ENCODE measurements at regions not wholly inside any gene's neighbourhood (a gene's known extent, or its start where the extent isn't known, plus 50 kb on each side); places are given as distances from the start of the nearest gene placed in this dataset.
"Not testable (repeated sequence)": the region's sequence is repeated elsewhere in the genome, so short reads cannot be mapped to it uniquely, and the experiment has no call there.

- not testable (repeated sequence) for H3K4me3 ChIP-seq, H3K36me3 ChIP-seq, DNase-seq, H3K27me3 ChIP-seq, H3K9me3 ChIP-seq
These were observed 76.9 kb upstream of the AMN1 start for GRCh38 chr12:31805681-31806080.

DNA sequence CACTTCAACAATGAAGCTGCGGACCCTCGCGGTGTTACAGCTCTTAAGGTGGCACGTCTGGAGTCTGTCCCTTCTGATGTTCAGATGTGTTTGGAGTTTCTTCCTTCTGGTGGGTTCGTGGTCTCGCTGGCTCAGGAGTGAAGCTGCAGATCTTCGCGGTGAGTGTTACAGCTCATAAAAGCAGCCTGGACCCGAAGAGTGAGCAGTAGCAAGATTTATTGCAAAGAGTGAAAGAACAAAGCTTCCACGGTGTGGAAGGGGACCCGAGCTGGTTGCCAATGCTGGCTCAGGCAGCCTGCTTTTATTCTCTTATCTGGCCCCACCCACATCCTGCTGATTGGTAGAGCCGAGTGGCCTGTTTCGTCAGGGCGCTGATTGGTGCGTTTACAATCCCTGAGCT lies 75.9 kb upstream of the AMN1 start:
- H3K9me3 ChIP-seq, H3K4me3 ChIP-seq, H3K36me3 ChIP-seq, DNase-seq, H3K27me3 ChIP-seq: not testable (repeated sequence)

GRCh38 chr12:31804185-31804504 lies 75.3 kb upstream of the AMN1 start:
- no peaks in the 10 kb centered on the region for H3K36me3 ChIP-seq
- no peaks in the 10 kb centered on the region for H3K27me3 ChIP-seq
- DNase-seq = no peak
- no peak overlapping the region for H3K4me3 ChIP-seq
- H3K9me3 ChIP-seq = no peaks in the 10 kb centered on the region

DNA sequence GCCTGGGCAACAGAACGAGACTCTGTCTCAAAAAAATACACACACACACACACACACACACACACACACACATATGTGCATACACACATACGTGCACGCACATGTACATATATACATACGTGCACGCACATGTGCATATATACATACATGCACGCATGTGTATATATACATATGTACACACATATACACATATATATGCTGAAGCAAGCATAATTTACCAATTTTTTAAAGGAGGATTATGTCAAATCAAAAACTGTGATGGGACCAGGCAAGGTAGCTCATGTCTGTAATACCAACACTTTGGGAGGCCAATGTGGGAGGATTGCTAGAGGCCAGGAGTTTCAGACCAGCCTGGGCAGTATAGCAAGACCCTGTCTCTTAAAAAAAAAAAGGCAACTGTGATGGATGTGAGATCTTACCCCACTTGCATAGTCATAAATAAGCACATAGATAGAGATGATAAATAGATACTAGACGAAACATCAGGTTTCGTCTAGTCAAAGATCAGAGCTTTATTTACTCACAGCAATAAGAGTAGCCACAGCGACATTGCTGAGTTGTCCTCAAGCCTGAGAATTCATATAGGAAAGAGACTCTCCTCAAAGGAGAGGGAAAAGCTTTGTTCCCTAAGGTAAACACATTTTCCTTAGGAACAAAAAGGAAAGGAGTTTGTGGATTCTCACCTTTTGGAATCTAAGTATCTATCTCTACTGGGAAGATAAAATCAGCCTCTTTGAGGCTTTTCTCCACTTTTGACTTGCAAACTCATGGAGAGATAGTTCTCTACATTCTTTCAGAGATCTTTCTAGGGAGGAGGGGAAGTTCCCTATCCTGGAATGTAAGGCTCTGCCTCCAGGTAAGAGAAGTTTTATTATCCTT lies 74.7 kb upstream of the AMN1 start:
- no peaks in the 10 kb centered on the region for H3K27me3 ChIP-seq
- H3K9me3 ChIP-seq = no peaks in the 10 kb centered on the region
- H3K4me3 ChIP-seq = no peak overlapping the region
- no peak for DNase-seq
- H3K36me3 ChIP-seq = no peaks in the 10 kb centered on the region

- no peaks in the 10 kb centered on the region for H3K9me3 ChIP-seq
- no peaks in the 10 kb centered on the region for H3K27me3 ChIP-seq
- DNase-seq = no peak
- H3K4me3 ChIP-seq = no peak overlapping the region
- no peaks in the 10 kb centered on the region for H3K36me3 ChIP-seq
These were observed 73.1 kb upstream of the AMN1 start for GRCh38 chr12:31801872-31802271.

- no peaks in the 10 kb centered on the region for H3K9me3 ChIP-seq
- H3K36me3 ChIP-seq = no peaks in the 10 kb centered on the region
- no peak for DNase-seq
- H3K27me3 ChIP-seq = no peaks in the 10 kb centered on the region
- H3K4me3 ChIP-seq = no peak overlapping the region
These were observed 68.5 kb upstream of the AMN1 start for GRCh38 chr12:31797230-31797872.

DNA sequence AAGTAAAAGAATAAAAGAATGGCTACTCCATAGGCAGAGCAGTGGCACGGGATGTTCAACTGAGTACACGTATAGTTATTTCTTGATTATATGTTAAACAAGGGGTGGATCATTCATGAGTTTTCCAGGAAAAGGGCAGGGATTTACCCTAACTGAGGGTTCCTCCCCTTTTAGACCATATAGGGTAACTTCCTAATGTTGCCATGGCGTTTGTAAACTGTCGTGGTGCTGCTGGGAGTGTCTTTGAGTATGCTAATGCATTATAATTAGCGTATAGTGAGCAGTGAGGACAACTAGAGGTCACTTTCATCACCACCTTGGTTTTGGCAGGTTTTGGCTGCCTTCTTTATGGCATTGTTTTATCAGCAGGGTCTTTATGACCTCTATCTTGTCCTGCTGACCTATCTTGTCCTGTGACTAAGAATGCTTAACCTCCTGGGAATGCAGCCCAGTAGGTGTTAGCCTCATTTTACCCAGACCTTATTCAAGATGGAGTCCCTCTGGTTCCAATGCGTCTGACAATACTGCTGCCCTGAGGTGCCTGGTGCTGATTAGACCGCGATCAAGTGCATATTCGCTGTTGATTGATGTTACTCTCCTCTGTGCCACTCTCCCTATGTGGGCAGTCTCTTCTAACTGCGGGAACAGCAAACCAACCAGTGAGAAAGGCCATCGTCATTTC lies 67.6 kb upstream of the AMN1 start:
- no peak for DNase-seq
- Histone ChIP-seq H3K36me3 (no peaks in the 10 kb centered on the region), H3K27me3 (no peaks in the 10 kb centered on the region), H3K9me3 (no peaks in the 10 kb centered on the region), H3K4me3 (no peak overlapping the region)

- Histone ChIP-seq H3K27me3 (no peaks in the 10 kb centered on the region), H3K4me3 (no peak overlapping the region), H3K36me3 (no peaks in the 10 kb centered on the region), H3K9me3 (no peaks in the 10 kb centered on the region)
- no peak for DNase-seq
These were observed 65.9 kb upstream of the AMN1 start for GRCh38 chr12:31794745-31795144.

- not testable (repeated sequence) for H3K36me3 ChIP-seq, H3K9me3 ChIP-seq, H3K4me3 ChIP-seq, DNase-seq, H3K27me3 ChIP-seq
These were observed 62.4 kb upstream of the AMN1 start for GRCh38 chr12:31791265-31791664.

GRCh38 chr12:31790759-31791158 lies 61.9 kb upstream of the AMN1 start:
- Histone ChIP-seq H3K27me3 (no peaks in the 10 kb centered on the region), H3K4me3 (no peak overlapping the region), H3K9me3 (no peaks in the 10 kb centered on the region), H3K36me3 (no peaks in the 10 kb centered on the region)
- DNase-seq = no peak

DNA sequence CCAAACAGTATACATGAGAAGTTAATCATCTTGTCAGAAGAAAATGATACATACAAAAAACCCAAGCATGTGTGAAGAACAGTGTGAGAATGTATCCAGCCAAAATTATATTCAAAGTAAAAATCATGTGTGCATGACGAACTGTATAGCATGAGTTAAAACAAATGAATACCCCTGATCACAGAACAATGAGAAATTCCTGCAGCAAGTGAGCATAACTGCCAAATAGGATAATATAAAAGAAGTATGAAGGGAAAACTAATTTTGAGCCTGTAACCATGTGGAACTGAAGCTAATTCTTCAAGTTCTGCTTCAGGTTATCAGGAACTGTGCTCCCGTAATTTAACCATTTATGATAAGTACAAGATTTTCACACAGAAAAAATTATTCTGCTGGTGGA lies 56.5 kb upstream of the AMN1 start:
- DNase-seq = no peak
- Histone ChIP-seq H3K27me3 (no peaks in the 10 kb centered on the region), H3K4me3 (no peak overlapping the region), H3K9me3 (peaks cover 5% of the 10 kb centered on the region; the same call in 1 of the 2 replicates), H3K36me3 (no peaks in the 10 kb centered on the region)

- DNase-seq = no peak
- H3K27me3 ChIP-seq = no peaks in the 10 kb centered on the region
These were observed 55.3 kb upstream of the AMN1 start for GRCh38 chr12:31783996-31784645.

GRCh38 chr12:31783556-31783955 lies 54.7 kb upstream of the AMN1 start:
- H3K9me3 ChIP-seq = peaks cover 5% of the 10 kb centered on the region; the same call in 1 of the 2 replicates
- H3K27me3 ChIP-seq = no peaks in the 10 kb centered on the region
- H3K36me3 ChIP-seq = no peaks in the 10 kb centered on the region
- no peak overlapping the region for H3K4me3 ChIP-seq
- no peak for DNase-seq

More at GRCh38 chr12:31783996-31784645, 55.3 kb upstream of the AMN1 start:
- peaks cover 5% of the 10 kb centered on the region; the same call in 1 of the 2 replicates for H3K9me3 ChIP-seq
- no peaks in the 10 kb centered on the region for H3K36me3 ChIP-seq
- no peak overlapping the region for H3K4me3 ChIP-seq

DNA sequence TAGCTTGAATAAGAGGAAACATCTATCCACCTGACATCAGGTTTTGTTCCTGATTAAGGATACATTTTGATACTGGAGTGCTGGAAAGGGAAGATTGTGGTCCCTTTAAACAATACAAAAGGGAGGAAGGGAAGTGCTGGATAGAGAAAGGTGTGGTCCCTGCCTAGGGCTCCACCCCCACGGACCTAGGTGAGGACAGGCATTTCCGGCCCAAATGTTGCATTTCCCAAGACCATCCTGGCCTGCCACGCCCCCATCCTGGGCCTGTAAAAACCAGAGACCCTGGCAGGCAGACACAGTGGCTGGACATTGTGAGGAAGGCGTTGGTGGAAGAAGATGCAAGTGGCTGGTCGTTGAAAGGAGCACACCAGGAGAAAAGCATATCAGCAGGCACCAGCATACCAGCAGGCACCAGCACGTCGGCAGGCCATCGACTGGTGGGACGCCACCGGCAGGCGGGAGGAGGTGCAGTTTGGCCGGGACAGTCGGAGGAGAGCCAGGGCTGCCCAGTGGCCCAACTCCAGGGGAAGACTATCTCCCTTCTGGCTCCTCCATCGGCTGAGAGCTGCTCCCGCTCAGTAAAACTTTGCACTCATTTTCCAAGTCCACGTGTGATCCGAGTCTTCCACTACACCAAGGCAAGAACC lies 53.2 kb upstream of the AMN1 start:
- no peak for DNase-seq
- Histone ChIP-seq H3K4me3 (no peak overlapping the region), H3K27me3 (no peaks in the 10 kb centered on the region), H3K36me3 (no peaks in the 10 kb centered on the region), H3K9me3 (peaks cover 5% of the 10 kb centered on the region; the same call in 1 of the 2 replicates)

DNA sequence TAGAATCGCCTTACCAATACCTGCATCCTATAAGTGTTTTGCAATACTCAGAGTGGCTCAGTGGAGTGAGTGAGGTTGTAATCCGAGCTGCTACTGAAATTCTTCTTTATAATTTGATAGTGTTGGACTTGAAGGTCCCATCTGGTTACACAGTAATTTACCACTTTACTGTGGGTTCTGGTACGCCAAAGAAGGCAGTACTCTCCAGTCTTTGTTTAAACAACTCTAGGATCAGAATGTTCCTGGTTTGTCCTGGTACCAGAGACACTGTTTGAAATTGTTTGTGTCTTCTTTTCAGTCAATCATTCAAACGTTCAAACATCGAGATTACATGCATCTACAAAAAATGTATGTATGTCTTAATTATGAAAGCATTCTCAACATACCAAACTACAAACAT lies 51.3 kb upstream of the AMN1 start:
- Histone ChIP-seq H3K36me3 (no peaks in the 10 kb centered on the region), H3K9me3 (peaks cover 5% of the 10 kb centered on the region; the same call in 1 of the 2 replicates), H3K27me3 (no peaks in the 10 kb centered on the region), H3K4me3 (no peak overlapping the region)
- DNase-seq = no peak

GRCh38 chr12:31778687-31779086 lies 49.9 kb upstream of the AMN1 start:
- Histone ChIP-seq H3K4me3 (no peak overlapping the region), H3K27me3 (peaks cover 4% of the 10 kb centered on the region; the same call in 1 of the 2 replicates), H3K9me3 (peaks cover under 1% of the 10 kb centered on the region; the same call in 1 of the 2 replicates), H3K36me3 (no peaks in the 10 kb centered on the region)
- DNase-seq = no peak
